IMR-90 (cell line): ENCODE measurements at regions not wholly inside any gene's neighbourhood (a gene's known extent, or its start where the extent isn't known, plus 50 kb on each side); places are given as distances from the start of the nearest gene placed in this dataset.

ENCODE experiments used
- ATAC-seq: fragments of 200-7000 bp; cut with Tn5 transposase; 2 replicates; pipeline ENCODE4 v1.9.1; 2020; ENCODE audit warnings: low read depth, mild to moderate bottlenecking, moderate library complexity
- BruUV-seq: library from RNA; stranded (reverse); fragments of 400-500 nt; replicated peaks from 2 replicates; lab custom pipeline; 2021; lab: Mats Ljungman, UMichigan
- CTCF ChIA-PET: fragments of 300-600 bp; formaldehyde crosslinking; extraction: SDS; loops from one replicate; lab custom pipeline; 2021; ENCODE audit warnings: antibody characterized with exemption; lab: Yijun Ruan, JAX
- POLR2A ChIA-PET: fragments of 300-600 bp; sonication (Branson Sonifier 250); formaldehyde crosslinking; loops from one replicate; lab custom pipeline; 2022; ENCODE audit warnings: antibody characterized with exemption; ENCODE audit not compliant: unreplicated experiment; lab: Charles Lee
- DNase-seq: peaks from one replicate; pipeline ENCODE4 v3.0.0; 2013
- H2AFZ ChIP-seq: replicated peaks from 2 replicates; pipeline ENCODE3; 2013; ENCODE audit warnings: low read length, mild to moderate bottlenecking; ENCODE audit not compliant: poor library complexity
- H2AK5ac ChIP-seq: 2 replicates; pipeline ENCODE4 v1.6.1; 2013; ENCODE audit warnings: low read depth, low read length, inconsistent platforms
- H2AK9ac ChIP-seq: replicated peaks from 2 replicates; pipeline ENCODE3; 2013; ENCODE audit warnings: mild to moderate bottlenecking, low read depth, low read length, moderate library complexity; ENCODE audit not compliant: poor library complexity
- H2BK120ac ChIP-seq: 2 replicates; pipeline ENCODE4 v1.6.1; 2013; ENCODE audit warnings: low read depth, low read length, inconsistent platforms
- H2BK15ac ChIP-seq: 3 replicates; pipeline ENCODE4 v1.6.1; 2013; ENCODE audit warnings: low read depth, low read length, inconsistent platforms
- H2BK20ac ChIP-seq: 2 replicates; pipeline ENCODE4 v1.6.1; 2013; ENCODE audit warnings: low read depth, mild to moderate bottlenecking, inconsistent platforms, low read length, moderate library complexity
- H2BK5ac ChIP-seq: 2 replicates; pipeline ENCODE4 v1.6.1; 2013; ENCODE audit warnings: mild to moderate bottlenecking, low read depth, low read length, inconsistent platforms; ENCODE audit not compliant: poor library complexity, severe bottlenecking
- H3K14ac ChIP-seq: replicated peaks from 2 replicates; pipeline ENCODE4 v1.6.1; 2013; ENCODE audit warnings: low read depth, low read length, inconsistent platforms
- H3K18ac ChIP-seq: 2 replicates; pipeline ENCODE4 v1.6.1; 2013; ENCODE audit warnings: low read depth, low read length, control low read depth
- H3K23ac ChIP-seq: 2 replicates; pipeline ENCODE4 v1.6.1; 2013; ENCODE audit warnings: low read depth, low read length, inconsistent platforms
- H3K27ac ChIP-seq: 2 replicates; pipeline ENCODE4 v1.5.1; 2013; ENCODE audit warnings: mild to moderate bottlenecking, control low read depth, low read length; ENCODE audit not compliant: insufficient read depth
- H3K27me3 ChIP-seq: 2 replicates; pipeline ENCODE4 v1.6.1; 2013; ENCODE audit warnings: low read length; ENCODE audit not compliant: control insufficient read depth, insufficient read depth
- H3K36me3 ChIP-seq: 2 replicates; pipeline ENCODE4 v1.6.1; 2013; ENCODE audit warnings: low read length, mixed read lengths; ENCODE audit not compliant: control insufficient read depth, insufficient read depth
- H3K4ac ChIP-seq: 2 replicates; pipeline ENCODE4 v1.6.1; 2013; ENCODE audit warnings: low read depth, low read length, inconsistent platforms
- H3K4me1 ChIP-seq: 2 replicates; pipeline ENCODE4 v1.6.1; 2013; ENCODE audit warnings: low read length, mixed read lengths; ENCODE audit not compliant: control insufficient read depth, insufficient read depth
- H3K4me2 ChIP-seq: 2 replicates; pipeline ENCODE4 v1.6.1; 2013; ENCODE audit warnings: low read depth, mild to moderate bottlenecking, control low read depth, low read length, moderate library complexity
- H3K4me3 ChIP-seq: 2 replicates; pipeline ENCODE4 v1.5.1; 2013; ENCODE audit warnings: low read depth, mild to moderate bottlenecking, control low read depth, low read length, moderate library complexity; ENCODE audit not compliant: insufficient read depth
- H3K56ac ChIP-seq: 2 replicates; pipeline ENCODE4 v1.6.1; 2013; ENCODE audit warnings: low read length, inconsistent platforms; ENCODE audit not compliant: insufficient read depth; ENCODE audit errors: extremely low read depth
- H3K79me1 ChIP-seq, 2 experiments: 2 replicates each; pipeline ENCODE4 v1.6.1; 2013; ENCODE audit warnings: low read length in 2 of 2, inconsistent platforms in 1 of 2, low read depth in 1 of 2
- H3K9ac ChIP-seq: 2 replicates; pipeline ENCODE4 v1.6.1; 2013; ENCODE audit warnings: low read depth, low read length, control low read depth
- H3K9me1 ChIP-seq: 2 replicates; pipeline ENCODE4 v1.6.1; 2013; ENCODE audit warnings: low read length, inconsistent platforms; ENCODE audit not compliant: insufficient read depth
- H3K9me3 ChIP-seq: 2 replicates; pipeline ENCODE4 v1.6.1; 2013; ENCODE audit warnings: low read length; ENCODE audit not compliant: control insufficient read depth, insufficient read depth
- H4K20me1 ChIP-seq: 2 replicates; pipeline ENCODE4 v1.6.1; 2013; ENCODE audit warnings: low read length, inconsistent platforms; ENCODE audit not compliant: insufficient read depth
- H4K5ac ChIP-seq: 2 replicates; pipeline ENCODE4 v1.6.1; 2013; ENCODE audit warnings: mild to moderate bottlenecking, low read depth, low read length, control low read depth
- H4K8ac ChIP-seq, 2 experiments: 2 replicates each; pipeline ENCODE4 v1.6.1; 2013; ENCODE audit warnings: low read depth in 2 of 2, low read length in 2 of 2, control low read depth in 1 of 2, inconsistent platforms in 1 of 2
- H4K91ac ChIP-seq: 2 replicates; pipeline ENCODE4 v1.6.1; 2013; ENCODE audit warnings: low read depth, low read length, inconsistent platforms; ENCODE audit not compliant: insufficient read depth
- BHLHE40 ChIP-seq: fragments of 150-350 bp; IDR thresholded peaks from 2 replicates; pipeline ENCODE4 v1.6.1; 2016; ENCODE audit warnings: mild to moderate bottlenecking, low read depth, low read length
- CEBPB ChIP-seq: IDR thresholded peaks from 2 replicates; pipeline ENCODE4 v1.6.1; 2012; ENCODE audit warnings: low read depth, low read length, improper control_type of control experiment
- ELK1 ChIP-seq: fragments of 150-350 bp; IDR thresholded peaks from 2 replicates; pipeline ENCODE4 v1.6.1; 2016; ENCODE audit warnings: low read depth, mild to moderate bottlenecking, low read length, moderate library complexity, borderline replicate concordance
- FOS ChIP-seq: fragments of 150-350 bp; IDR thresholded peaks from 2 replicates; pipeline ENCODE4 v1.6.1; 2016; ENCODE audit warnings: low read depth, low read length
- MAFK ChIP-seq: IDR thresholded peaks from 2 replicates; pipeline ENCODE4 v1.6.1; 2012; ENCODE audit warnings: low read depth, low read length, improper control_type of control experiment
- MAZ ChIP-seq: IDR thresholded peaks from 2 replicates; pipeline ENCODE4 v1.6.1; 2012; ENCODE audit warnings: low read depth, mild to moderate bottlenecking, low read length, improper control_type of control experiment, moderate library complexity, borderline replicate concordance
- MXI1 ChIP-seq: IDR thresholded peaks from 2 replicates; pipeline ENCODE4 v1.6.1; 2012; ENCODE audit warnings: low read depth, mild to moderate bottlenecking, low read length, moderate library complexity, borderline replicate concordance
- POLR2A ChIP-seq: IDR thresholded peaks from 2 replicates; pipeline ENCODE4 v1.6.1; 2012; ENCODE audit warnings: mild to moderate bottlenecking, low read depth, low read length
- RAD21 ChIP-seq: IDR thresholded peaks from 2 replicates; pipeline ENCODE4 v1.6.1; 2012; ENCODE audit warnings: low read length, improper control_type of control experiment
- RCOR1 ChIP-seq: IDR thresholded peaks from 2 replicates; pipeline ENCODE4 v1.6.1; 2012; ENCODE audit warnings: mild to moderate bottlenecking, low read length, improper control_type of control experiment; ENCODE audit not compliant: insufficient replicate concordance
- RFX5 ChIP-seq: IDR thresholded peaks from 2 replicates; pipeline ENCODE4 v1.8.0; 2012; ENCODE audit warnings: low read depth, mild to moderate bottlenecking, low read length, moderate library complexity
- SMC3 ChIP-seq: fragments of 150-350 bp; IDR thresholded peaks from 2 replicates; pipeline ENCODE4 v1.6.1; 2016; ENCODE audit warnings: low read depth, mild to moderate bottlenecking, antibody characterized with exemption, low read length, moderate library complexity
- USF2 ChIP-seq: fragments of 150-350 bp; IDR thresholded peaks from 2 replicates; pipeline ENCODE4 v1.6.1; 2017; ENCODE audit warnings: mild to moderate bottlenecking, antibody characterized with exemption, low read length, low read depth
- WGBS, 2 experiments: methylation state at CpG; one replicate each; pipeline versions ENCODE4 v1.1.5 to v1.1.7; 2013; ENCODE audit warnings: missing lambda C conversion rate in 2 of 2; ENCODE audit not compliant: insufficient read length in 1 of 2; ENCODE audit errors: extremely low coverage in 2 of 2; 5-methylcytosine and 5-hydroxymethylcytosine counted together
- dilution Hi-C: fragments of 300-500 bp; cut with HindIII; formaldehyde crosslinking; loops from one replicate; pipeline ENCODE4 v1.14.3; 2018; ENCODE audit warnings: low sequenced_read_pairs; ENCODE audit not compliant: unreplicated experiment
- in situ Hi-C: fragments of 300-500 bp; cut with MboI; formaldehyde crosslinking; loops from 3 replicates; pipeline ENCODE4 v1.14.3; 2019; ENCODE audit warnings: low sequenced_read_pairs, inconsistent platforms, mixed read lengths
- intact Hi-C: fragments of 100-400 bp; cut with micrococcal nuclease; formaldehyde crosslinking; loops from 2 replicates; pipeline ENCODE4 v1.10.0; 2022

GRCh38 chrX:8319359-8319758 lies 145.3 kb upstream of the VCX3B start:
- no peak overlapping the region for H3K4me2 ChIP-seq
- no peaks in the 10 kb centered on the region for H3K9me1 ChIP-seq
- H3K27me3 ChIP-seq = no peaks in the 10 kb centered on the region
- H3K27ac ChIP-seq = no peak overlapping the region
- H2AK9ac ChIP-seq = no peak overlapping the region
- DNase-seq = no peak
- no peak overlapping the region for H3K18ac ChIP-seq
- BruUV-seq = no TSS peak
- dilution Hi-C loops = no loop called here
- TF ChIP-seq FOS = no peak
- no peak for TF ChIP-seq RAD21
- TF ChIP-seq USF2 = no peak
- TF ChIP-seq MXI1 = no peak
- TF ChIP-seq SMC3 = no peak
- TF ChIP-seq MAZ = no peak
- no peak for TF ChIP-seq CEBPB
- no peak for TF ChIP-seq BHLHE40
- no peak for TF ChIP-seq ELK1
- no peak for TF ChIP-seq RCOR1
- TF ChIP-seq MAFK = no peak
- TF ChIP-seq POLR2A = no peak
- TF ChIP-seq RFX5 = no peak
- no peak overlapping the region for H4K8ac ChIP-seq
- no peaks in the 10 kb centered on the region for H3K4me1 ChIP-seq
- no peak overlapping the region for H2AFZ ChIP-seq
- H2BK120ac ChIP-seq = no peak overlapping the region
- intact Hi-C loops = no loop called here
- ATAC-seq = no peak
- no peak overlapping the region for H2AK5ac ChIP-seq
- H2BK20ac ChIP-seq = no peak overlapping the region
- no peak overlapping the region for H2BK5ac ChIP-seq
- peaks cover 12% of the 10 kb centered on the region; the same call in 1 of the 2 replicates for H3K9me3 ChIP-seq
- no peak overlapping the region for H3K23ac ChIP-seq
- no peak overlapping the region for H4K5ac ChIP-seq
- no peak overlapping the region for H3K56ac ChIP-seq
- H3K4me3 ChIP-seq = no peak overlapping the region
- no peaks in the 10 kb centered on the region for H4K20me1 ChIP-seq
- WGBS, 2 experiments = no CpG with 5 or more reads among the region's 7 CpGs
- ChIA-PET POLR2A (no interaction called here), CTCF (no interaction called here)
- no peaks in the 10 kb centered on the region for H3K79me1 ChIP-seq
- no peak overlapping the region for H3K4ac ChIP-seq
- no peak overlapping the region for H2BK15ac ChIP-seq
- no peak overlapping the region for H3K9ac ChIP-seq
- H4K91ac ChIP-seq = no peak overlapping the region
- H3K14ac ChIP-seq = no peak overlapping the region
- in situ Hi-C loops = no loop called here
- no peaks in the 10 kb centered on the region for H3K36me3 ChIP-seq
